NCI-H1436 treated with DMSO at 0.1 percent for 48 hours (cell line): ENCODE measurements at regions not wholly inside any gene's neighbourhood (a gene's known extent, or its start where the extent isn't known, plus 50 kb on each side); places are given as distances from the start of the nearest gene placed in this dataset.

Experiments
- DNase-seq: peaks from one replicate; lab custom pipeline; 2025; lab: John Stamatoyannopoulos, UW

- no peak for DNase-seq
Observed at GRCh38 chr16:85362443-85362842, 250.2 kb upstream of the CIBAR2 start.

GRCh38 chr16:85363427-85363826 is 249.7 kb upstream of the GSE1 start:
- no peak for DNase-seq

DNA sequence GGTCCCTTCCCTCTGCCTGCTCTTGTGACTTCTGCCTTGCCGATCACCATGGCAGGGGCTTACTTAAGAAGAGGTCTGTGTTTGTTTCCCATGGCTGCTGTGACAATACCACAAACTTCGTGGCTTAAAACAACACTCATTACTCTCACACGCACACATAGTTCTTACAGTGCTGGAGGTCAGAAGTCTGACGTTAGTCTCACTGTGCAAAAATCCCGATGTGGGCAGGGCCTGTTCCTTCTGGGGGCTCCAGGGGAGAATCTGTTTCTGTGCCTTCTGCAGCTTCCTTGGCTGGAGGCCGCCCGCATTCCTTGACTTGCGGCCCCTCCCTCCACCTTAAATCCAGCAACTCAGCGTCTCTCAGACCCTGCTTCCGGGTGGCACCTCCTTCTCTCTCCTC is 249.2 kb upstream of the GSE1 start:
- no peak for DNase-seq

GRCh38 chr16:85364323-85365040 is 248.6 kb upstream of the GSE1 start:
- DNase-seq, result no peak

- DNase-seq, result no peak
Observed at GRCh38 chr16:85365120-85365519, 248.0 kb upstream of the GSE1 start.

- no peak for DNase-seq
Observed at GRCh38 chr16:85366031-85366763, 246.9 kb upstream of the GSE1 start.

- no peak for DNase-seq
Observed at GRCh38 chr16:85367485-85367884, 245.6 kb upstream of the GSE1 start.

DNA sequence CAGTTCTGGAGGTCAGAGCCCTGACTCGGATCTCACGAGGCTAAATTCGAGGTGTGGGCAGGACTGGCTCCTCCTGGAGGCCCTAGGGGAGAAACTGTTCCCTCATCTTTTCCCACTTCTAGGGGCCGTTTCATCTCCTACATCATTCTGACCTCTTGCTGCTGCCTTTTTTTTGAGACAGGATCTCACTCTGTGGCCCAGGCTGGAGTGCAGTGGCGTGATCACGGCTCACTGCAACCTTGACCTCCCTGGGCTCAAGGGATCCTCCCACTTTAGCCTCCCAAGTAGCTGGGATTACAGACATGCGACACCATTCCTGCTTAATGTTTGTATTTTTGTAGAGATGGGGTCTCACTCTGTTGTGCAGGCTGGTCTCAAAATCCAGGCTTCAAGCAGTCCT is 244.1 kb upstream of the GSE1 start:
- DNase-seq, result no peak

DNA sequence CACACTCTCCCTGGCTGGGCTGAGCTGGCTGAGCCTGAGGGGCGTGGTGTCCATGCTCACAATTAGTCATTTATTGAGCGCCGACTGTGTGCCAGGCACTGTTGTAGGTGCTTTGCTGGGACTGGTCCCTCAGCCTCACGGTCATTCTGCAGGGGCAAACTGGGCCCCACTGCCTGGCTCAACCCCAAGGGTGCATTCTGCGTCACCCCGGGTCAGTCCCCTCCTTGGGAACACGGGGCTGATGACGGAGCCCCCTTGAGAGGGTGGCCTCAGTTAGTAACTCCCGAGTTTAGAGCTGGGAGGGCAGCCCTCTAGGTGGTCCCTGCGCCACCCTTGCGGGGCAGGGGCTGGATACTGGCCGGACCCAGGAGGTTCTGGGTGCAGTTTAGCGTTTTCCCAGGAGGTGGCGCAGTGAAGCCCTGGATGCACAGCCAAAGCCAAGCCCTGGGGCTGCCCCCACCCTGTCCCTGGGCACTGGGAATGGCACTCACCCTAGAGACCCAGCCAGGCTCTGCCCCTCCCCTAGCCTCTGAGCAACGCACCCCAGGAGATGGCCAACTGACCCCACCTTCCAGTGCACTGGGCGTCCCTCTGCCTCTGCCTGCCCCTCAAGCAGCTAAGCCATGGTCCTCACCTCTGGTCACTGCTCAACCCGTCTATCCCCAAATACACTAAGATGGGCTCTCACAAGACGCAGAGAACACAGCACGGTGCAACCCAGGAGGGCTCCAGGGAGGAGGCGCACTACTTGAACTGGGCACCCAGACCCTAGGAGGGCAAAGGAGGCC is 243.2 kb upstream of the GSE1 start:
- no peak for DNase-seq

DNA sequence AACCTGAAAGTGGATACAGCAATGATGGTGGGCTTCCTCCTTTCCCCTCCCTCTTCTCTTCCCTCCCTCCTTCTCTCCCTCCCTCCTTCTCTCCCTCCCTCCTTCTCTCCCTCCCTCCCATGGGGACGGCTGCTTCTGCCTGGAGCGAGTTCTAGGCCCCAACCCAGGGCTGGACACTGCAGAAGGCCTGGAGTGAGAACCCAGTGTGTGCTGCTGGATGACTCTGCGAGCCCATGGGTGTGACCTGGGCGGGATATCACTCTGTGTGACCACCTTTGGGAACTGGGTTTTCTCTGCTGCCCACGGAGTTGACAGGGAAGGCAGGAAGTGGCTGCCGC is 242.6 kb upstream of the GSE1 start:
- no peak for DNase-seq

DNA sequence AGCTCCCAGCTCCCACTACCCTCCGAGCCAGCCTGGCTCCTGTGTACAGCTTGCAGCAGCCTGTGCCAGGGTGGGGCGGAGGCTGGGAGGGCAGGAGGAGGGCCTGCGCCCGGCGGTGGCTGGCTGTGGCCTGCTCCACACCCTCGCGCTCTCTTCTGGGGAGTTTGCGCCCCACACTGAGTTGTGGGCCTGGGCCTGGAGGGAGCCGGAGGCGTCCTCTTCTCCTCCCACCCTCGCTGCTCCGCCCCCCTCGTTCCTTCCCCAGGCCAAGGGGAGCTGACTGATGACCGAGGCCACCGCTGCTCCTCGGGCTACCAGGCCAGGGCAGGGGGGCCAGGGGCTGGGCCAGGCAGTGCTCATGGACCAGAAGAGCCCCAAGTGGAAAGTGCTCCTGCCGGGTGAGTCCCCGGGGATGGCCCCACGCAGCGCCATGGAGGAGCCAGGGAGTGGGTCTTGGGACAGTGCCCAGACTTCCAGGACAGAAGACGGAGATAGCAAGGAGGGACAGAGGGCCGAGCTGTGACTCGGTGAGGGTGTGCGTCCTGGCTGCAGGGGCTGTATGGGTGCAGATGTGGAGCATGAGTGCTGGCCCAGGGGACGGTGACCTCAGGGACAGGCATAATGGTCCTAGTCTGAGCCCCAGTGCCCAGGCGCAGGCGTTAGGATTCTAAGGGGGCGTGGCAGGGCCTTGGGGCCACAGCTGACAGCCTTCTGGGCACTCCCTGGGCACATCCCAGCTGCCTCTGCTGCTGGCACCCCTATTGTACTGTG is 242.1 kb upstream of the GSE1 start:
- no peak for DNase-seq

DNA sequence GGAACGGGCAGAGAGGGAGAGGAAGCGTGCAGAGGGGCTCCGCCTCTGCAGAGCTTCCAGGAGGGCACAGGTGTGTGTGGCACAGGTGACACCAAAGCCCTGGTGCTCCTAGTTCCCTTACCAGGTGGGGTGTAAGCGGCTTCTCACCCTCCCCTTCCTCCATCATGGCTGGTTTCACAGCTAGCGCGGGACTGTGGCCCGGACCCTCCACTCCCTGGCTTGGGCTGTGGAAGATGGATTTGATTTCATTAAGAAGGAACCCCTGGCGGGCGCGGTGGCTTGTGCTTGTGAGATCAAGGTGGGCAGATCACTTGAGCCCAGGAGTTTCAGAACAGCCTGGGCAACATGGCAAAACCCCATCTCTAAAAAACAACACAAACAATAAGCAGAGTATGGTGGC is 241.2 kb upstream of the GSE1 start:
- DNase-seq, result no peak

GRCh38 chr16:85372627-85373372 is 240.3 kb upstream of the GSE1 start:
- no peak for DNase-seq

- no peak for DNase-seq
Observed at GRCh38 chr16:85373741-85374570, 239.2 kb upstream of the GSE1 start.

- no peak for DNase-seq
Observed at GRCh38 chr16:85374571-85374872, 238.6 kb upstream of the GSE1 start.

GRCh38 chr16:85375282-85375681 is 237.8 kb upstream of the GSE1 start:
- no peak for DNase-seq

GRCh38 chr16:85376292-85377095 is 236.6 kb upstream of the GSE1 start:
- DNase-seq, result no peak

DNA sequence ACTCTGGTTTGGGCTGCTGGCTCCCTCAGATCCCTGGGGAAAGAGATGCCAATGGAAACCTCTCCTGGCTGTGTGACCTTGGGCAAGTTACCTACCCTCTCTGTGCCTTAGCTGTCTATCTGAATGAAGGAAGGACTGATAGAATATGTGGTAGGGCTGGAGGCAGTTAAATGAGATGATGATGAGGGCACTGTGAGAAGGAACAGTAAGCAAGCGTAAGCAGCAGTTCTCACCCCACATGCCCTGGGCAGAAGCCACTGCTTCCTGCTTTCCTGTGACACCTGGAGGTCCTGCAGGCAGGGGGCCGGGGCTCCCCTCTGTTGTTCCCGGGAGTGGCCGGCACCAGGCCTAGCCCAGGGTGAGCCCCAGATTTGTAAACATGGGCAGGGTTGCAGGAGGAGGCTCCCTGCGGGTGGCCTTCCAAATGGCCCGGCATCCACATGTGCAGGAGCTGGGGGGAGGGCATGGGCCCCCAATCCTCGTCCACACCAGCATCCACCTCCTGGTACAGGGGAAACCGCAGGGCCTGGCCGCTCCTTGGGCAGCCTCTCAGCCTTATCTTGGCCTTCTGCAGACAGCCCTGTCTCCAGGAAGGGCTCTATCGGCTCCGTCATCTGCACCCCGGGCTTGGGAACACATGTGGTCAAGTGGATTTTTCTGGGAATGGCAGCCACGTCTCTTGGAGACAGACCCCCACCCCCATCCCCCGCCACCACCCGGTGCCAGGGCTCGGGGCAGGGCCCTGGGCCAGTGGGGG is 235.6 kb upstream of the GSE1 start:
- no peak for DNase-seq
